ENCODE measurements at regions not wholly inside any gene's neighbourhood (a gene's known extent, or its start where the extent isn't known, plus 50 kb on each side); places are given as distances from the start of the nearest gene placed in this dataset.
"Not testable (repeated sequence)": the region's sequence is repeated elsewhere in the genome, so short reads cannot be mapped to it uniquely, and the experiment has no call there.

DNA sequence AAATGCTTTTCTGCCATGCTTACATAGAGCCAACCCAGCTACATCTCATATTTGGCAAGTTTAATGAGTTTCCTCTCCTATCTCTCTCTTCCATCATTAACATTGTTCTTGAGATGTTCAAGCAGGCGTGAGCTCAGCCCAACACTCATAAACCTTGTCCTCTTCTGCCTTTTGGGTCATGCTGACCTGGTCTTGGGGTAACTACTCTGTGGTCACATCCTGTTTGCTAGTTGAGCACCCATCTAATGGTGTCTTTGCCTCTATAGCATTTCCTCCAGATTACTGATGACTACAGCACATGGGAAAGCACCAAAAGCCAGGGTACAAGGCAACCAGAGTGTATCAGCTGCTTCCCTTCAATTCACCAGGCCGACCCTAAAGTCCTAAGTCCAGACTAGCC, 366.9 kb upstream of the HNRNPA3 start:
- H3K27ac ChIP-seq: no peak overlapping the region
- no peak overlapping the region for H3K4me3 ChIP-seq

- no peak overlapping the region for H3K4me3 ChIP-seq
- H3K27ac ChIP-seq: no peak overlapping the region
Observed at GRCh38 chr2:176847575-176847974, 365.0 kb upstream of the HNRNPA3 start.

GRCh38 chr2:176848844-176849243, 363.8 kb upstream of the HNRNPA3 start:
- Histone ChIP-seq H3K27ac (no peak overlapping the region), H3K4me3 (no peak overlapping the region)

- H3K27ac ChIP-seq: no peak overlapping the region
- H3K4me3 ChIP-seq: no peak overlapping the region
Observed at GRCh38 chr2:176851200-176851888, 361.2 kb upstream of the HNRNPA3 start.

- Histone ChIP-seq H3K4me3 (no peak overlapping the region), H3K27ac (no peak overlapping the region)
Observed at GRCh38 chr2:176851889-176852483, 360.6 kb upstream of the HNRNPA3 start.

- Histone ChIP-seq H3K4me3 (no peak overlapping the region), H3K27ac (peak overlapping the region in 1 of 21 experiments; percentile 27)
Observed at GRCh38 chr2:176852667-176853066, 359.9 kb upstream of the HNRNPA3 start.

GRCh38 chr2:176854062-176854461, 358.5 kb upstream of the HNRNPA3 start:
- no peak overlapping the region for H3K27ac ChIP-seq
- H3K4me3 ChIP-seq: no peak overlapping the region

- no peak overlapping the region for H3K4me3 ChIP-seq
- no peak overlapping the region for H3K27ac ChIP-seq
Observed at GRCh38 chr2:176854878-176855277, 357.7 kb upstream of the HNRNPA3 start.

DNA sequence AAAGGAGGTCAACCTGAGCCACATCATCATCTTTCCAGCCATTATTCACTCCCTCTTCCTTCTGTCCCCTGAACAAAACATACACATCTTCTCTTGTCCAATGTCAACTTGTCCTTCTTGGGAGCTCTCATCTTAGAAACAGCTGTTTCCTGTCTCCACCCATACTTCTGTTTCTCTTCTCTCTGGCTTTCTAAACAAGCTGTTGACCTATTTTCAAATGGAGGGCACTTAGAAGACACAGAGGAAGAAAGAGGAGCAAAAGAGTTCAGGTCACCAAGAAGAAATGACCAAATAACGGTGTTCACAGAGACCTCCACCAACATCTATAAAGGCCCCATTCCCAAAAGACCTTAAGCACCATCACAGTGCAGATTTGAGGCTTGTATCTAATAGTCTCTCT, 355.9 kb upstream of the HNRNPA3 start:
- H3K4me3 ChIP-seq: no peak overlapping the region
- no peak overlapping the region for H3K27ac ChIP-seq

GRCh38 chr2:176865336-176865735, 347.3 kb upstream of the HNRNPA3 start:
- Histone ChIP-seq H3K27ac (no peak overlapping the region), H3K4me3 (no peak overlapping the region)

DNA sequence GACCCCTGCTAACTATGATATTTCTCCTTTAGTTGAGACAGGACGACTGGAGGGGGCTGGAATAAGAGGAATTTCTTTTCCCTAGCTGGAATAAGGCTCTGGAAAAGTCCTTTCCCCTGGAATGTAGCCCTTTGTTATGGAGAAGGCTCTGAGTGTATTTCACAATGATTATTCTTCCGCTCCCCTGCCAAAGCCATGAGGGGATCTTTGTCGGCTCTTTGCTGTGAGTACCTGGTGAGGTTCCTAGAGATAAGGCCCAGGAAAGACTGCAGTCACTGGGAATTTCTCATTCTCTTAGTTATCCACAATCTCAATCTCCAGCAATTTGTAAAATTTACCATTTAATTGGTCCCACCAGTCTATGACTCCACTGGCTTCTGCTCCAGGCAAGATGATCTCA, 340.2 kb upstream of the HNRNPA3 start:
- Histone ChIP-seq H3K27ac (no peak overlapping the region), H3K4me3 (no peak overlapping the region)

- Histone ChIP-seq H3K4me3 (no peak overlapping the region), H3K27ac (no peak overlapping the region)
Observed at GRCh38 chr2:176873403-176873802, 339.2 kb upstream of the HNRNPA3 start.

DNA sequence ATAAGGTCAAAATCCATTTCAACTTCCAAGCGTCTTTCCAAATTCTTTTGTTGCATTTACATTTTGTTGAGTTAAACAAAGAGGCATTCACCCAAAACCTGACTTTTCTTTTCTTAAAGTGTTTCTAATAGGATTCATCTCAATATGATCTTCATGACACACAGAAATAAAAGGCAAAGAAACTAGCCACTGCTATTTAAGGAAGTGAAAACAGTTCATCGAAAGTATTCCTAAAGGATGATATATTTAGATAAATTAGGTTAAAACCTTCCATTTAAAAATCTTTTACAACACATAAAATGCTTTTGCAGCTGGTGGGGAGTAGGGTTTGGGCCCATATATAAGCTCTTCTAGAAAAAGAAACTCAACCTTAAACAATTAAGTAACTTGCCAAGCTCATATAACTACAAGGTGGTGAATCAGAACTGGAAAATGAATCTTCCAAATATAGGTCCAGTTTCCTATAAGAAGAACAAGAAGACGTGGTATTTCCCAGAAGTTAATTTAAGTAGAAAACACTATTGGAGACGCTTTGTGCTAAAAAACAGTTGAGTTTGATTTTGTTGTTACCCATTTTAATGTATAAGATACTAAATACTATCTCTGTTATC, 336.0 kb upstream of the HNRNPA3 start:
- no peak overlapping the region for H3K4me3 ChIP-seq
- no peak overlapping the region for H3K27ac ChIP-seq

DNA sequence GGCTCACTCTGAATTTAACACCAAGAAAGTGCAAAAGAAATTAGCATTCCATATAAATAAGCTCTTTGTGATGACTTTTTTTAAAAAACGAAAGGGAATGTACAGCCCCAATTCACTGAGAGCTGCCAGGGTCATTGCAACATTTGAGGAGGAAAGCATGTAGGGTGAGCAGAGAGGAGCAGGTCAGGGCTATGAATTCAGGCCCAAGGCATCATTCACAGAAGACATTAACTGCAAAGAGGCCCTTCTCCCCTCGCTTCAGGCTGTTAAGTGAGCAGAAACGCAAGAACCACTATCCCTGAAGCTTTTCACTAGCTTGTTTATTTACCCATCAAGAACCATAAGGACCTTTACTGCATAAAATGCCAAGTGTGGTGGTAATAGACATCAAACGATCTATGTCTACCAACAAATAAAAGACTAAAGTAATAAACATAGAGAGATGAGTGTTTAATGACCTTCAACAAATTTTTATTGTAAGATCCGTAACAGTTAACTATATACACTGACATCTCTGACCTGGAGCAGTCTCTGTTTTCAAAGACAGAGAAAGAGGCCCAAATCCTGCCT, 333.1 kb upstream of the HNRNPA3 start:
- Histone ChIP-seq H3K4me3 (no peak overlapping the region), H3K27ac (no peak overlapping the region)

- H3K4me3 ChIP-seq, H3K27ac ChIP-seq: not testable (repeated sequence)
Observed at GRCh38 chr2:176882045-176882444, 330.5 kb upstream of the HNRNPA3 start.

GRCh38 chr2:176885001-176885643, 327.5 kb upstream of the HNRNPA3 start:
- Histone ChIP-seq H3K27ac (no peak overlapping the region), H3K4me3 (no peak overlapping the region)

DNA sequence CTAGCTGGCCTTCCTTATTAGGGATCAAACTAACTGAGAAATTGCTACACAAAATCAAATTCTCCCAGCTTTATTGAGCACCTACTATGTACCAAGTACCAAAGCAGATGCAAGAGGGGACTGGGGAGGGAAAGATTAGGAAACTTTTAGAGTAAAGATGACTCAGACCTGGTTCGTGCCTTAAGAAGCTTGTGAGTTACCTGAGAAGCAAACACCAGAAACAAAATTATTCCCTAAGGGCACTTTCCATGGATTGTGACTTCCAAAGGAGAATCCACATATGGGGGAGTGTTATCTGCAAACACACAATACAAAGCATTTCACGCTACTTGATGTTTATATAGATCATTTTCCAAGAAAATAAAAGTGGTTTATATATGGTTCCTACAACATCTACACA, 326.9 kb upstream of the HNRNPA3 start:
- H3K27ac ChIP-seq: no peak overlapping the region
- H3K4me3 ChIP-seq: no peak overlapping the region

DNA sequence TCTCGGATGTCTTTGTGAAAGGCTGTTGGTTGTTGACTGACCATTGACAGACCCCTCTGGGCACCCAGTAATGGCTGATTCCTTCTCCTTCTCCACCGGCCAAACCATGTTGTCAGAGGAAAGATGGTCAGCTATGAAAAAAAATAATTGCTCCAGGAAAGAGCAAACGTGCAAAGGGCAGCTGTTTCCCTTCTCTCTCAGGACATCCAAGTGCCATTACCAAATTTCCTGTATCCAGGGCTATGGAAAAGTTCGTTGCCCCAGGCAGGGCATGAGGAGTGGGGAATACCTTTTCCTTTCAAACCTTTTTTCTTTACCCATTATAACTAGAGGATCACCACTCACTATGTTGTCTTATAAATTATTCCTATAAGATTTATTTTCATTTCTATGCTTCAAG, 321.5 kb upstream of the HNRNPA3 start:
- no peak overlapping the region for H3K27ac ChIP-seq
- H3K4me3 ChIP-seq: no peak overlapping the region

DNA sequence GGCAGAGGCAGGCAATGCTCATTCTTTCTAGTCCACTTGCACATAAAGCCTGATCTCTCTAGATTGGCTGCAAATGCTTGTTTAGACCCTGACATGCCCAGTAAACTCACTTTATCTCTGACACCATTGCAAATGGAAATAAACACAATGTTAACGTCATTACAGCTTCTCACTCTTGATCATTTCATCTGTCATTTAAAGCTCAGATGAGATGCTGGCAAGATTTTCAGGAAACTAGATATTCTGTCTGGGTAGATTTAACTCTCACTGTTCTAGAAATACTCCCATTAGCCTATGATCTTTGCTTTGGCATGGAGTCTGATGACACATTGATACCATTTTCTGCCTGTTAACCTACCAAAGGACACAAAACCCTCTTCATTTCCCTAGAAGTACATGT, 320.7 kb upstream of the HNRNPA3 start:
- no peak overlapping the region for H3K27ac ChIP-seq
- no peak overlapping the region for H3K4me3 ChIP-seq

- Histone ChIP-seq H3K4me3 (no peak overlapping the region), H3K27ac (no peak overlapping the region)
Observed at GRCh38 chr2:176892676-176893226, 319.8 kb upstream of the HNRNPA3 start.
